PC-9 (cell line): ENCODE measurements at regions not wholly inside any gene's neighbourhood (a gene's known extent, or its start where the extent isn't known, plus 50 kb on each side); places are given as distances from the start of the nearest gene placed in this dataset.

Experiments
- BruUV-seq: library from RNA; stranded (reverse); fragments of 400-500 nt; replicated peaks from 2 replicates; lab custom pipeline; 2021; lab: Mats Ljungman, UMichigan
- CTCF ChIA-PET: fragments of 300-600 bp; sonication (Branson Sonifier 250); formaldehyde crosslinking; loops from one replicate; lab custom pipeline; 2022; ENCODE audit warnings: antibody characterized with exemption; lab: Charles Lee
- POLR2A ChIA-PET: fragments of 300-600 bp; sonication (Branson Sonifier 250); formaldehyde crosslinking; loops from one replicate; lab custom pipeline; 2022; ENCODE audit warnings: antibody characterized with exemption; ENCODE audit not compliant: unreplicated experiment; lab: Charles Lee
- DNase-seq, 2 experiments: peaks; one replicate each; pipeline versions ENCODE4 v3.0.0 to v3.0.0-alpha.2; 2015 to 2022; ENCODE audit warnings: mixed read lengths in 1 of 2
- H2AFZ ChIP-seq: fragments of 200-600 bp; sonication (generic); 2 replicates; pipeline ENCODE4 v1.8.1; 2017; ENCODE audit warnings: antibody characterized with exemption
- H3F3A ChIP-seq: fragments of 200-600 bp; sonication (generic); 2 replicates; pipeline ENCODE4 v1.8.1; 2017; ENCODE audit warnings: antibody characterized with exemption, mild to moderate bottlenecking, low read depth; ENCODE audit not compliant: insufficient read depth
- H3K27ac ChIP-seq: fragments of 200-600 bp; sonication (generic); 2 replicates; pipeline ENCODE4 v1.6.1; 2016; ENCODE audit warnings: mixed run types
- H3K27me3 ChIP-seq: fragments of 200-600 bp; sonication (generic); 2 replicates; pipeline ENCODE4 v1.6.1; 2016; ENCODE audit warnings: low read depth, mixed run types; ENCODE audit not compliant: insufficient read depth
- H3K36me3 ChIP-seq: fragments of 200-600 bp; sonication (generic); 2 replicates; pipeline ENCODE4 v1.6.1; 2016; ENCODE audit warnings: low read depth, mixed run types
- H3K4me1 ChIP-seq: fragments of 200-600 bp; sonication (generic); replicated peaks from 2 replicates; pipeline ENCODE4 v1.6.1; 2016; ENCODE audit warnings: mixed run types; ENCODE audit not compliant: insufficient read depth
- H3K4me2 ChIP-seq: fragments of 200-600 bp; sonication (generic); 2 replicates; pipeline ENCODE4 v1.6.1; 2017; ENCODE audit warnings: mixed run types
- H3K4me3 ChIP-seq: fragments of 200-600 bp; sonication (generic); 2 replicates; pipeline ENCODE4 v1.6.1; 2016; ENCODE audit warnings: mixed run types
- H3K79me2 ChIP-seq: fragments of 200-600 bp; sonication (generic); 2 replicates; pipeline ENCODE4 v1.6.1; 2017; ENCODE audit warnings: low read depth, mixed run types
- H3K9me2 ChIP-seq: fragments of 200-600 bp; sonication (generic); 2 replicates; pipeline ENCODE4 v1.8.1; 2017; ENCODE audit warnings: mild to moderate bottlenecking; ENCODE audit not compliant: insufficient read depth
- H3K9me3 ChIP-seq: fragments of 200-600 bp; sonication (generic); 2 replicates; pipeline ENCODE4 v1.8.1; 2016; ENCODE audit warnings: low read depth; ENCODE audit not compliant: insufficient read depth
- H4K20me1 ChIP-seq: fragments of 200-600 bp; sonication (generic); 2 replicates; pipeline ENCODE4 v1.8.1; 2017; ENCODE audit not compliant: insufficient read depth
- CTCF ChIP-seq: fragments of 200-600 bp; sonication (generic); conservative IDR thresholded peaks from 2 replicates; pipeline ENCODE4 v1.6.1; 2017; ENCODE audit warnings: mixed run types, antibody characterized with exemption, mild to moderate bottlenecking, moderate library complexity
- EZH2 ChIP-seq: fragments of 200-600 bp; sonication (generic); IDR thresholded peaks from 2 replicates; pipeline ENCODE4 v1.8.0; 2017; ENCODE audit warnings: antibody characterized with exemption, low read depth
- intact Hi-C: fragments of 100-400 bp; cut with micrococcal nuclease; formaldehyde crosslinking; loops from one replicate; pipeline ENCODE4 v1.10.0; 2022; ENCODE audit not compliant: unreplicated experiment

GRCh38 chr17:33989361-33990148, 265.5 kb upstream of the CCL2 start:
- no peak overlapping the region for H3K27ac ChIP-seq
- POLR2A ChIA-PET, result no interaction called here
- TF ChIP-seq EZH2 (no peak), CTCF (no peak)
- H3K4me3 ChIP-seq, result no peak overlapping the region
- H4K20me1 ChIP-seq, result no peaks in the 10 kb centered on the region
- no peaks in the 10 kb centered on the region for H3K9me2 ChIP-seq
- DNase-seq, result no peak
- H3K9me3 ChIP-seq, result no peaks in the 10 kb centered on the region
- H3K36me3 ChIP-seq, result no peaks in the 10 kb centered on the region
- intact Hi-C loops, result no loop called here
- H3K4me2 ChIP-seq, result no peak overlapping the region
- BruUV-seq, result no TSS peak
- H3K4me1 ChIP-seq, result no peaks in the 10 kb centered on the region
- H2AFZ ChIP-seq, result no peak overlapping the region
- no peaks in the 10 kb centered on the region for H3F3A ChIP-seq
- no peaks in the 10 kb centered on the region for H3K79me2 ChIP-seq
- CTCF ChIA-PET, result no interaction called here
- H3K27me3 ChIP-seq, result no peaks in the 10 kb centered on the region

GRCh38 chr17:33990943-33991706, 264.0 kb upstream of the CCL2 start:
- TF ChIP-seq EZH2 (no peak), CTCF (no peak)
- Histone ChIP-seq H3K4me1 (no peaks in the 10 kb centered on the region), H3K27ac (no peak overlapping the region), H3K79me2 (no peaks in the 10 kb centered on the region), H3K4me3 (no peak overlapping the region), H3K36me3 (no peaks in the 10 kb centered on the region), H3K9me2 (no peaks in the 10 kb centered on the region), H4K20me1 (no peaks in the 10 kb centered on the region), H2AFZ (no peak overlapping the region), H3K9me3 (no peaks in the 10 kb centered on the region), H3F3A (no peaks in the 10 kb centered on the region), H3K4me2 (no peak overlapping the region), H3K27me3 (no peaks in the 10 kb centered on the region)
- ChIA-PET CTCF (no interaction called here), POLR2A (no interaction called here)
- BruUV-seq, result no TSS peak
- intact Hi-C loops, result no loop called here
- DNase-seq, result no peak

DNA sequence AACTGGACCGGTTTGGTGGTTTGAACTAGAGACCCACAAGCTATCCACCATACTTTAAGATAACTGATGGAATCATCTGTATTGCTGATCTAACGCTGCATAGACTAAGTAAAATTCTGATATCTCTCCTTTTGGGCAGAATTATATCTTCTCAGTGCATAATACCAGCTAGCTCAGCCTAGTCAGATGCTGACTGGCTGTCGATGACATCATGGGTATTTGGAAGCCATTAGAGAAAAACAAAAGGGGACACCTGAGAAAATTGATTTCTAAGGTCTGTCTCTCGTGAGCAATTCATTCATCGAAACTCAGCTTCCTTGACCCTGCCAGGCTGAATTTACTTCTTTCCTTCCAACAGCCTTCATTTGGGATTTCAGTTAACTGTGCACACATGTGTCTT, 263.0 kb upstream of the CCL2 start:
- Histone ChIP-seq H3K4me2 (no peak overlapping the region), H3K4me3 (no peak overlapping the region), H3K27me3 (no peaks in the 10 kb centered on the region), H3K79me2 (no peaks in the 10 kb centered on the region), H4K20me1 (no peaks in the 10 kb centered on the region), H3F3A (no peaks in the 10 kb centered on the region), H3K27ac (no peak overlapping the region), H3K9me3 (no peaks in the 10 kb centered on the region), H3K9me2 (no peaks in the 10 kb centered on the region), H2AFZ (no peak overlapping the region), H3K4me1 (no peaks in the 10 kb centered on the region), H3K36me3 (no peaks in the 10 kb centered on the region)
- intact Hi-C loops, result no loop called here
- ChIA-PET POLR2A (no interaction called here), CTCF (no interaction called here)
- TF ChIP-seq EZH2, result no peak
- no peak for TF ChIP-seq CTCF
- BruUV-seq, result no TSS peak
- DNase-seq, result no peak
